ENCODE measurements at regions not wholly inside any gene's neighbourhood (a gene's known extent, or its start where the extent isn't known, plus 50 kb on each side); places are given as distances from the start of the nearest gene placed in this dataset.

DNA sequence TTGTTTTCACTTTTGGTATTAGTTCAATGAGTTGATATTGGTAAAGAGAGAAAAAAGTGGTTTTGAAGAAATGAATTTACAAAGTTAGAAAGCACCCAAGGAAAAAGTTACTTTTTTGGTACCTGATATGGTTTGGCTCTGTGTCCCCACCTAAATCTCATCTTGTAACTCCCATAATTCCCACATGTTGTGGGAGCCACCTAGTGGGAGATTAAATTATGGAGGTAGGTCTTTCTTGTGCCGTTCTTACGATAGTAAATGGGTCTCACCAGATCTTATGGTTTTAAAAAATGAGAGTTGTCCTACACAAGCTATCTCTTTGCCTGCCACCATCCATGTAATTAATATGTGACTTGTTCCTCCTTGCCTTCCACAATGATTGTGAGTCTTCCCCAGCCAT, 965.6 kb upstream of the NRXN1 start:
- TF ChIP-seq, protein P1, sequence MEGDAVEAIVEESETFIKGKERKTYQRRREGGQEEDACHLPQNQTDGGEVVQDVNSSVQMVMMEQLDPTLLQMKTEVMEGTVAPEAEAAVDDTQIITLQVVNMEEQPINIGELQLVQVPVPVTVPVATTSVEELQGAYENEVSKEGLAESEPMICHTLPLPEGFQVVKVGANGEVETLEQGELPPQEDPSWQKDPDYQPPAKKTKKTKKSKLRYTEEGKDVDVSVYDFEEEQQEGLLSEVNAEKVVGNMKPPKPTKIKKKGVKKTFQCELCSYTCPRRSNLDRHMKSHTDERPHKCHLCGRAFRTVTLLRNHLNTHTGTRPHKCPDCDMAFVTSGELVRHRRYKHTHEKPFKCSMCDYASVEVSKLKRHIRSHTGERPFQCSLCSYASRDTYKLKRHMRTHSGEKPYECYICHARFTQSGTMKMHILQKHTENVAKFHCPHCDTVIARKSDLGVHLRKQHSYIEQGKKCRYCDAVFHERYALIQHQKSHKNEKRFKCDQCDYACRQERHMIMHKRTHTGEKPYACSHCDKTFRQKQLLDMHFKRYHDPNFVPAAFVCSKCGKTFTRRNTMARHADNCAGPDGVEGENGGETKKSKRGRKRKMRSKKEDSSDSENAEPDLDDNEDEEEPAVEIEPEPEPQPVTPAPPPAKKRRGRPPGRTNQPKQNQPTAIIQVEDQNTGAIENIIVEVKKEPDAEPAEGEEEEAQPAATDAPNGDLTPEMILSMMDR (IDR thresholded peaks at IDR 0.05; ENCODE audit: low read length) = no peak
- TF ChIP-seq EZH2 (optimal IDR thresholded peaks at IDR 0.05; ENCODE audit: low read depth, low read length) = no peak
